Left ventricle myocardium inferior (tissue), 1 donor: ENCODE measurements at regions not wholly inside any gene's neighbourhood (a gene's known extent, or its start where the extent isn't known, plus 50 kb on each side); places are given as distances from the start of the nearest gene placed in this dataset.

Experiments used
- DNase-seq: peaks from one replicate; pipeline ENCODE4 v3.0.0-alpha.2; 2020
- H3K27ac ChIP-seq: fragments of 200-600 bp; replicated peaks from 2 replicates; pipeline ENCODE4 v1.8.0; 2021
- H3K27me3 ChIP-seq: fragments of 200-600 bp; 2 replicates; pipeline ENCODE4 v1.8.0; 2021; ENCODE audit warnings: low read depth
- H3K36me3 ChIP-seq: fragments of 200-600 bp; 2 replicates; pipeline ENCODE4 v1.8.0; 2021
- H3K4me1 ChIP-seq: fragments of 200-600 bp; 2 replicates; pipeline ENCODE4 v1.8.0; 2021
- H3K4me3 ChIP-seq: fragments of 200-600 bp; 2 replicates; pipeline ENCODE4 v1.8.0; 2021; ENCODE audit warnings: mild to moderate bottlenecking, moderate library complexity
- H3K9me3 ChIP-seq: fragments of 200-600 bp; replicated peaks from 2 replicates; pipeline ENCODE4 v1.8.0; 2021
- CTCF ChIP-seq: fragments of 200-600 bp; IDR thresholded peaks from 2 replicates; pipeline ENCODE4 v1.8.0; 2021; ENCODE audit warnings: antibody characterized with exemption, mild to moderate bottlenecking, borderline replicate concordance
- intact Hi-C: fragments of 100-400 bp; cut with micrococcal nuclease; formaldehyde crosslinking; loops from one replicate; pipeline ENCODE4 v1.11.0; 2022
- donor health status: DM: no; HTN: yes; CAD: no; lungs with severe emphysema.

GRCh38 chr3:194772241-194773000, 86.7 kb downstream of the FAM43A start:
- no peak overlapping the region for H3K4me3 ChIP-seq
- intact Hi-C loops = no loop called here
- peaks cover 41% of the 10 kb centered on the region for H3K4me1 ChIP-seq
- no peak for DNase-seq
- H3K27me3 ChIP-seq = no peaks in the 10 kb centered on the region
- TF ChIP-seq CTCF = no peak
- H3K36me3 ChIP-seq = no peaks in the 10 kb centered on the region
- H3K9me3 ChIP-seq = no peaks in the 10 kb centered on the region
- H3K27ac ChIP-seq = peak overlapping the region; percentile 60

- no peak for TF ChIP-seq CTCF
- no peaks in the 10 kb centered on the region for H3K9me3 ChIP-seq
- no peaks in the 10 kb centered on the region for H3K36me3 ChIP-seq
- DNase-seq = peak; percentile 53
- intact Hi-C loops = no loop called here
- H3K27me3 ChIP-seq = no peaks in the 10 kb centered on the region
- H3K4me3 ChIP-seq = no peak overlapping the region
- H3K4me1 ChIP-seq = peaks cover 41% of the 10 kb centered on the region
- peak overlapping the region; percentile 60 for H3K27ac ChIP-seq
These were observed 87.5 kb downstream of the FAM43A start for GRCh38 chr3:194773216-194773615.

GRCh38 chr3:194773771-194774455, 88.2 kb downstream of the FAM43A start:
- Histone ChIP-seq H3K4me3 (no peak overlapping the region), H3K27ac (peak overlapping the region; percentile 60), H3K36me3 (no peaks in the 10 kb centered on the region), H3K4me1 (peaks cover 38% of the 10 kb centered on the region), H3K27me3 (no peaks in the 10 kb centered on the region), H3K9me3 (no peaks in the 10 kb centered on the region)
- no peak for DNase-seq
- intact Hi-C loops = no loop called here
- TF ChIP-seq CTCF = no peak

GRCh38 chr3:194775266-194775665, 89.6 kb downstream of the FAM43A start:
- H3K36me3 ChIP-seq = no peaks in the 10 kb centered on the region
- no peak for TF ChIP-seq CTCF
- H3K27me3 ChIP-seq = no peaks in the 10 kb centered on the region
- peaks cover 41% of the 10 kb centered on the region for H3K4me1 ChIP-seq
- no peak for DNase-seq
- no peak overlapping the region for H3K27ac ChIP-seq
- intact Hi-C loops = no loop called here
- H3K4me3 ChIP-seq = no peak overlapping the region
- no peaks in the 10 kb centered on the region for H3K9me3 ChIP-seq

GRCh38 chr3:194775731-194776130, 90.0 kb downstream of the FAM43A start:
- intact Hi-C loops = no loop called here
- TF ChIP-seq CTCF = no peak
- no peaks in the 10 kb centered on the region for H3K9me3 ChIP-seq
- no peak overlapping the region for H3K27ac ChIP-seq
- no peak for DNase-seq
- no peaks in the 10 kb centered on the region for H3K36me3 ChIP-seq
- H3K4me3 ChIP-seq = no peak overlapping the region
- H3K4me1 ChIP-seq = peaks cover 41% of the 10 kb centered on the region
- H3K27me3 ChIP-seq = no peaks in the 10 kb centered on the region
